Adipocyte (in vitro differentiated cells): ENCODE measurements at regions not wholly inside any gene's neighbourhood (a gene's known extent, or its start where the extent isn't known, plus 50 kb on each side); places are given as distances from the start of the nearest gene placed in this dataset.

Experiments
- DNase-seq: peaks from one replicate; pipeline ENCODE4 v3.0.0-alpha.2; 2015; ENCODE audit warnings: low read depth
- H3K27me3 ChIP-seq: replicated peaks from 2 replicates; pipeline ENCODE4 v1.7.0; 2013; ENCODE audit warnings: mild to moderate bottlenecking, low read length, moderate library complexity; ENCODE audit not compliant: control insufficient read depth, insufficient read depth
- H3K36me3 ChIP-seq: 2 replicates; pipeline ENCODE4 v1.7.0; 2013; ENCODE audit warnings: low read length, mild to moderate bottlenecking, moderate library complexity; ENCODE audit not compliant: control insufficient read depth, insufficient read depth, severe bottlenecking
- H3K4me1 ChIP-seq: 2 replicates; pipeline ENCODE4 v1.7.0; 2013; ENCODE audit warnings: mild to moderate bottlenecking, low read length, moderate library complexity; ENCODE audit not compliant: control insufficient read depth, insufficient read depth
- H3K4me3 ChIP-seq: 2 replicates; pipeline ENCODE4 v1.7.0; 2013; ENCODE audit warnings: mild to moderate bottlenecking, low read length, moderate library complexity
- H3K9ac ChIP-seq: 2 replicates; pipeline ENCODE4 v1.7.0; 2013; ENCODE audit warnings: mild to moderate bottlenecking, low read length, moderate library complexity
- H3K9me3 ChIP-seq: 2 replicates; pipeline ENCODE4 v1.7.0; 2013; ENCODE audit warnings: mild to moderate bottlenecking, low read length, moderate library complexity; ENCODE audit not compliant: control insufficient read depth

DNA sequence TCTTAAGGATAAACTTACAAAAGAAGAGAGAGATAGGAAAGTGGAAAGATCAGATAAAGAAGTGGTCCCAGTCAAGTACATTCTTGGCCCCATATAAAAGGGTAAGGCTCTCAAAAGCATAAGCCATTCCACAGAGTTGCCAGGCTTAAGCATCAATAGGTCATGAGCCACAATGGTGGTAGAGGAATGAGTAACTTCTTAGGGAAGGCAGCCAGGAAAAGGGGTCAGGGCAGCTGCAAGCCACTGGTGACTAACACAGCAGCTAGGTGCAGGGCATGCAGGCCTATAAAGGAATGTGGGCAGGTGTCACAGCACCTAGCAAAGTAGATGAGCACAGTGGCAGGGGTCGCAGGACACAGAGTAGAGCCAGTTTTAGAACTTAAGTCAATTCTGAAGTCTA, 302.6 kb upstream of the FAT3 start:
- Histone ChIP-seq H3K36me3 (no peaks in the 10 kb centered on the region), H3K9me3 (no peaks in the 10 kb centered on the region), H3K27me3 (peaks cover 4% of the 10 kb centered on the region), H3K4me3 (no peak overlapping the region), H3K9ac (no peak overlapping the region), H3K4me1 (peaks cover 6% of the 10 kb centered on the region)
- DNase-seq, result no peak

- Histone ChIP-seq H3K27me3 (no peaks in the 10 kb centered on the region), H3K4me3 (no peak overlapping the region), H3K9me3 (no peaks in the 10 kb centered on the region), H3K9ac (no peak overlapping the region), H3K36me3 (no peaks in the 10 kb centered on the region), H3K4me1 (no peaks in the 10 kb centered on the region)
- DNase-seq, result no peak
Measured at GRCh38 chr11:91913407-91913806, 311.2 kb upstream of the FAT3 start.

DNA sequence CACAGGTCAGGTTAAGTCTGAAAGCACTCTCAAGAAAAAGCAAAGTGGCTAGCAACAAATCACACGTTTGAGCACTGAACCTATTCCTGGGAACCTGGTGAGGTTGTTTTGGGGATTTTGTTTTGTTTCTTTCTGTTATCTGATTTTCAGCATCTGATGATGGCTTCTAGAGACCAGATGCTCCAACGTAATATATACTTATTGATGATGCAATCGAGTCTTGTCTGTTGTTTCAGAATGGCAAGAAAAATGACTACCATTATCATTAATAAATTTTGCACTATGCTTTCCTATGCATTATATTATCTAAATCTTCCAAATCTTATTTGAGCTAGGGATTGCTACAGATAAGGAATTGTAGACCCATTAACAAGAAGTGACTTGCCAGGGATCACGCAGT, 312.3 kb upstream of the FAT3 start:
- Histone ChIP-seq H3K4me3 (no peak overlapping the region), H3K9me3 (no peaks in the 10 kb centered on the region), H3K36me3 (no peaks in the 10 kb centered on the region), H3K4me1 (no peaks in the 10 kb centered on the region), H3K9ac (no peak overlapping the region), H3K27me3 (no peaks in the 10 kb centered on the region)
- no peak for DNase-seq

DNA sequence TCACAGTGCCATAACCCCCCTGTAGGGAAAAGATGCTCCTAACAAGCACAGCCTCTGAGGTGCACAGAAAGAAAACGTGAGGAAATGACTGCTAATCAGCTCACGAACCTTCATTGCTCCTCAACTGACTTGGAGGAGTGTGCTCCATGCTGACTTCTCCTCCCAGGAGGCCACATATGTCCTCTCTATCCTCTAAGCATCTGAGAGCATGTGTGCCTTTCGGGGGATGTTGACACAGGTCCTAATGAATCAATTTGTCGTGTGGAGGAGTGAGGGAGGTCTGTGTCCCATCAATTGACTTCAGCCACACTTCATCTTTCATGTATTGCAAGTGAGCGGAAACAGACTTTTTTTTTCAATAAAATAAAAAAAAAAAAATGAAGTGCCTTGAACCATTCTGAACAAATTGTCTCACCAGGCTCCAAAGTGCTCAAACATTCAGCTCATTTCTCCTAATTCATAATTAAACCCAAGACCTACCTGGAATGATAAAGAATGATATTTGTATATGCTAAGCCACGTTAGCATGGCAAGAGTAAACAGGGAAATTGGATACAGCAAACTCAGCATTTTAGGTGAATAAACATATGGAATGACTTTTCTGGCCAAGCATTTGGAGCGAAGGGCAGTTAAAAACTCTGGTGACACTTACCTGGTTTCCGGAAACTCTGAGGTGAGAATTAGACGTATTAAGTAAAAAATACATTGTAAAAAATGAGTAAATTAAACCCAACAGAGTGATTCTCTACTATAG, 317.6 kb upstream of the FAT3 start:
- no peak for DNase-seq
- Histone ChIP-seq H3K9me3 (no peaks in the 10 kb centered on the region), H3K27me3 (no peaks in the 10 kb centered on the region), H3K4me1 (no peaks in the 10 kb centered on the region), H3K9ac (no peak overlapping the region), H3K4me3 (no peak overlapping the region), H3K36me3 (no peaks in the 10 kb centered on the region)

DNA sequence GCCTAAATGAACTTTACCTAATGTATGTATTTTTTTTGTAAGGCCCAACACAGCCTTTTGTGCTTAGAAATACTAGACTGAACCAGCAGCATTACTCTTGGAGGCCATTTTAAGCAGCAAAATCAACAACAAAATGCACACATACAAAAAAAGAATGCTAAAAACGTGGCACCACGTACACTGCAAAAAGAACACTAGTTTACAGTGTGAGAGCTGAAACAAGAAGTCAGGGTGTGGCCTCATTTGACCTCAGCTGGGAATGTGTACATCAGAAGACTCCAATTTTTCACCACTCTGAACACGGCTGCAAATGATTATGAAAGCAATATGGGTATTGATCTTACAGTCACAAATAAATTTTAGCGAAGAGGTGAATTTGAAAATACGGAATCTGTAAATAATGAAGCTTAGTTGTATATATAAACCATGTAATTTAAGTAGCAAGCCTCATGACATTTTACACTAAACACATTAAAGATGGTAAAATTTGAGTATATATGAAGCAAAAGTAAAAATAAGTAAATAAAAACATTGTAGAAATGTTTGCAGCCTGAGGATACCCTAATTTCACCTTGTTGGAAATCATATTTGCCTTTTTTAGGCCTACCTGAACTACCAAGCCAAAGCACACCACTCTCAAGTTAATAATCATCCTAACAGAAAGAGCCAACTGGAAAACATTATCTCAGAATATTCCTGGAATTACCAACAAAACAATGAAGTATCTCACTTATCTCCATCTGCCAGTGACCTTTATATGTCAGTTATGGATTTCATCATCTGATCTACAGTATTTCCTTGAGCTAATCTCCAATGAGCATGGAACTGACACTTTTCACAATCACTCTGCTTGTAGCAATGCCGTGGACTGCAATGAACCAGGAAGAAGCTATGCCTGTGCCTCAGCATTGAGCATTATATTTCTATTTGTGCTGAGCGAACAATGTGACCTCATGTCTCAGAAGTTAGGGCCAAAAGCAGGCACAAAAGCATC, 319.5 kb upstream of the FAT3 start:
- Histone ChIP-seq H3K9ac (no peak overlapping the region), H3K4me3 (no peak overlapping the region), H3K27me3 (no peaks in the 10 kb centered on the region), H3K36me3 (no peaks in the 10 kb centered on the region), H3K9me3 (no peaks in the 10 kb centered on the region), H3K4me1 (no peaks in the 10 kb centered on the region)
- DNase-seq, result no peak

- DNase-seq, result no peak
- no peaks in the 10 kb centered on the region for H3K36me3 ChIP-seq
- no peaks in the 10 kb centered on the region for H3K4me1 ChIP-seq
- no peaks in the 10 kb centered on the region for H3K27me3 ChIP-seq
- no peak overlapping the region for H3K9ac ChIP-seq
- H3K4me3 ChIP-seq, result no peak overlapping the region
- no peaks in the 10 kb centered on the region for H3K9me3 ChIP-seq
Measured at GRCh38 chr11:91902312-91902711, 322.3 kb upstream of the FAT3 start.

- no peak overlapping the region for H3K4me3 ChIP-seq
- H3K27me3 ChIP-seq, result no peaks in the 10 kb centered on the region
- DNase-seq, result no peak
- H3K4me1 ChIP-seq, result no peaks in the 10 kb centered on the region
- H3K9me3 ChIP-seq, result no peaks in the 10 kb centered on the region
- H3K36me3 ChIP-seq, result no peaks in the 10 kb centered on the region
- no peak overlapping the region for H3K9ac ChIP-seq
Measured at GRCh38 chr11:91880660-91881059, 344.0 kb upstream of the FAT3 start.

DNA sequence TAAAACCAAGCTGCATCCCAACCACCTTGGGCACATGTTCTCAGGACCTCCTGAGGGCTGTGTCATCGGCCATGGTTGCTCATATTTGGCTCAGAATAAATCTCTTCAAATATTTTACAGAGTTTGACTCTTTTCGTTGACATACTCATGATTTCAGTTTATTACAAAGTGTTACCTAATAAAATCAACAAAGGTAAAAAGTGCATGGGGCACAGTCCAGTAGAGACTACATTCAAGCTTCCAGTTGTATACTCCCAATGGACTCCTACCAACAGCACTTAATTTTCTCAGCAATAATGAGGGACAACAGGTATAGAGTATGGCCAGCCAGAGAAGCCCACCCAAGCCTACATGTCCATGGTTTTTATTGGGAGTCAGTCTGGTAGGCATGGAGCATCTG, 347.9 kb upstream of the FAT3 start:
- no peak overlapping the region for H3K4me3 ChIP-seq
- DNase-seq, result no peak
- no peaks in the 10 kb centered on the region for H3K4me1 ChIP-seq
- no peaks in the 10 kb centered on the region for H3K36me3 ChIP-seq
- no peak overlapping the region for H3K9ac ChIP-seq
- no peaks in the 10 kb centered on the region for H3K9me3 ChIP-seq
- no peaks in the 10 kb centered on the region for H3K27me3 ChIP-seq

GRCh38 chr11:91872243-91872642, 352.4 kb upstream of the FAT3 start:
- H3K9me3 ChIP-seq, result no peaks in the 10 kb centered on the region
- H3K4me3 ChIP-seq, result no peak overlapping the region
- no peaks in the 10 kb centered on the region for H3K36me3 ChIP-seq
- peaks cover 26% of the 10 kb centered on the region for H3K27me3 ChIP-seq
- no peak overlapping the region for H3K9ac ChIP-seq
- DNase-seq, result no peak
- no peaks in the 10 kb centered on the region for H3K4me1 ChIP-seq

- no peak overlapping the region for H3K9ac ChIP-seq
- H3K4me3 ChIP-seq, result no peak overlapping the region
- H3K27me3 ChIP-seq, result peaks cover 26% of the 10 kb centered on the region
- DNase-seq, result no peak
- H3K36me3 ChIP-seq, result no peaks in the 10 kb centered on the region
- no peaks in the 10 kb centered on the region for H3K4me1 ChIP-seq
- H3K9me3 ChIP-seq, result no peaks in the 10 kb centered on the region
Measured at GRCh38 chr11:91871791-91872190, 352.8 kb upstream of the FAT3 start.

DNA sequence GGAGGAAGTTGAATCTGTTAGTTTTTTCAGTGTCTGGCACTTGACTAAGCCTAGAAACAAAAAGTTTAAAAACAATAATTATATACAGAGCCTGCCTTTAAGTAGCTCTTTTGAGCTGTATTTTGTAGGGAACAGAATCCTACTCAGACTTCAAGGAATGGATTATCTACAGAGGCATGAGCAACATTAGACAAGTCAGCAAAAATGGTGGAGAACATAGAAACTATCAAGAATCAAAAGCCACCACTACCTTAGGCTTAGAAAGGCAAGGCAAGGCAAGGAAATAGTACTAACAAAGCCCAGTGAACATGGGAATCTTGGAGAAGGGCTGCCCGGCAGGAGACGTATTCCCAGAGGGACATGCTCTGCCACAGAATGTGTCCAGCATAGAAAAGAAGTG, 353.6 kb upstream of the FAT3 start:
- H3K36me3 ChIP-seq, result no peaks in the 10 kb centered on the region
- H3K9me3 ChIP-seq, result no peaks in the 10 kb centered on the region
- DNase-seq, result no peak
- no peaks in the 10 kb centered on the region for H3K4me1 ChIP-seq
- no peak overlapping the region for H3K4me3 ChIP-seq
- H3K27me3 ChIP-seq, result peaks cover 26% of the 10 kb centered on the region
- H3K9ac ChIP-seq, result no peak overlapping the region
